SK-N-SH (cell line): ENCODE measurements at regions not wholly inside any gene's neighbourhood (a gene's known extent, or its start where the extent isn't known, plus 50 kb on each side); places are given as distances from the start of the nearest gene placed in this dataset.

Source experiments
- CTCF ChIP-seq: fragments of 200-600 bp; sonication (generic); IDR thresholded peaks from 2 replicates; pipeline ENCODE4 v1.6.1; 2017; ENCODE audit warnings: antibody characterized with exemption, mild to moderate bottlenecking, moderate library complexity
- EP300 ChIP-seq, 2 experiments: IDR thresholded peaks; 2 replicates each; pipeline versions ENCODE4 v1.4.0 to v1.6.1; 2012; ENCODE audit warnings: borderline replicate concordance in 1 of 2, low read depth in 1 of 2, low read length in 1 of 2
- GATA2 ChIP-seq: sonication (generic); formaldehyde crosslinking; IDR thresholded peaks from 2 replicates; pipeline ENCODE4 v1.5.0; 2020; ENCODE audit warnings: mild to moderate bottlenecking, missing genetic modification reagents
- MXI1 ChIP-seq: IDR thresholded peaks from 2 replicates; pipeline ENCODE4 v1.6.1; 2012; ENCODE audit warnings: mild to moderate bottlenecking, low read depth, low read length, improper control_type of control experiment
- RAD21 ChIP-seq: IDR thresholded peaks from 2 replicates; pipeline ENCODE4 v1.6.1; 2012; ENCODE audit warnings: mild to moderate bottlenecking, low read length

DNA sequence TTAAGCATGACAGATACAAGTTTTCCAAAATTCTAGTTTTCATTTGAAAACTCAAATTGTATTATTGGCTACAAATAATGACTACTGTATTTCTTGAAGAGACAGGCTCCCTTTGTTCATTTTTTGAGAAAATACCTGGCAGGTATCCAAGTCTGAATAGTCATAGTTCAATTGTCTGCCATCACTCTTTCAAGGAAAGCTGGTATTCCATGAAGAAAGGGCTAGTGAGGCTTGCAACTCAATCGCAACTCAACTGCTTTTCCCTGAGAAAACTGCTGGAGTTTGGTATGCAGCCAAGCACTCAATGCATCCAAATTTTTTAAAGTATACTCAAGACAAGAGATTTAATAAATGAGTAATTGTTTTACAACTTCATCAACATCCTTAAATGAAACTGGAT is 61.4 kb upstream of the TRIO start:
- TF ChIP-seq EP300 (IDR thresholded peaks at IDR 0.05; ENCODE audit: borderline replicate concordance in 1 of 2, low read depth in 1 of 2, low read length in 1 of 2) = no peak
- TF ChIP-seq CTCF = no peak
- TF ChIP-seq MXI1 = no peak
- TF ChIP-seq RAD21 = no peak
- TF ChIP-seq GATA2 = no peak
